ENCODE measurements at regions not wholly inside any gene's neighbourhood (a gene's known extent, or its start where the extent isn't known, plus 50 kb on each side); places are given as distances from the start of the nearest gene placed in this dataset.

DNA sequence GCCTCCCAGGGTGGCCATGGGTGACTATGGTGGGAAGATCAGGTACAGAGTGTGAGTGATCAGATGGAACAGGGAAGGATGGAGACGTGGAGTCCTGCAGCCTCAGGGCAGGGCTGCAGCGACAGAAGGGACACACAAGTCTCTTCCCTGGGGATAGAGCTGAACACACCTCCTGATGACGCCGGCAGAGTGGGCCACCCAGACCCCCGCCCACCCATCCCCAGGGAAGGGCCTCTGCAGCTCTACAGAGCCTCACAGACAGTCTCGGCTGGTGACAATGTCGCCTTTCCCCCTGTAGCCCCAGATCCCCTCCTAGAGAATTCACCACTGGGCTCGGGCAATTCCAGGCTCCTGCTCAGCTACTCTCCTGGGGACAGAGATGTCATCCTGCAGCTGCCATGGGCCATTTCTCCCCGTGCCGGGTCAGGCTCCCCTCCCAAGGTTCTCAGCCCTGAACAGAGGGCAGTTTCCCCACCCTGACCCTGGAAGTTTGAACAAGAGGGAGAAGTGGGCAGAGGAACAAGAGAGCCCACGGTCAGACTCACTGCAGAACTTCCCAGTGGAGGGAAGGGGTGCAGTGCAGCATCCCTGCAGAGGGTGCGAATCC, 115.7 kb downstream of the NCOR2 start:
- Histone ChIP-seq H3K27me3 (ENCODE audit: insufficient read depth, low read length) (no peaks in the 10 kb centered on the region), H3K23me2 (ENCODE audit: insufficient read length, low read depth, low read length, poor library complexity, severe bottlenecking) (no peaks in the 10 kb centered on the region), H3K27ac (ENCODE audit: insufficient read length, low read depth, low read length) (no peak overlapping the region), H3K79me2 (ENCODE audit: insufficient read depth, low read length) (no peaks in the 10 kb centered on the region), H3K4me1 (ENCODE audit: insufficient read depth, low read length) (no peaks in the 10 kb centered on the region), H3K79me1 (ENCODE audit: insufficient read depth, low read depth, low read length, poor library complexity, severe bottlenecking) (no peaks in the 10 kb centered on the region), H2AFZ (ENCODE audit: low read length) (no peak overlapping the region), H4K20me1 (ENCODE audit: control insufficient read depth, insufficient read depth, insufficient read length) (peaks cover 2% of the 10 kb centered on the region), H2BK20ac (ENCODE audit: low read depth, low read length, poor library complexity, severe bottlenecking) (no peak overlapping the region), H2BK5ac (ENCODE audit: insufficient read length, low read length) (no peak overlapping the region), H3K9ac (ENCODE audit: extremely low read depth, insufficient read length, low read length) (no peak overlapping the region), H2BK120ac (ENCODE audit: low read depth, low read length, poor library complexity, severe bottlenecking) (no peak overlapping the region), H2BK12ac (ENCODE audit: insufficient read length, low read depth, low read length) (no peak overlapping the region), H4K91ac (ENCODE audit: insufficient read length, low read depth, low read length) (no peak overlapping the region), H4K5ac (ENCODE audit: insufficient read length, low read depth, low read length) (no peak overlapping the region), H3K56ac (ENCODE audit: insufficient read length, low read depth, low read length) (no peak overlapping the region), H3T11ph (ENCODE audit: low read length) (no peak overlapping the region), H2AK5ac (ENCODE audit: insufficient read length, low read length) (no peak overlapping the region), H4K8ac (replicated peaks; ENCODE audit: insufficient read length, low read depth, low read length) (no peak overlapping the region), H3K9me3 (ENCODE audit: control insufficient read depth, low read depth, low read length) (no peaks in the 10 kb centered on the region), H3K4me2 (ENCODE audit: insufficient read depth, insufficient read length, low read length) (no peak overlapping the region), H3K4ac (ENCODE audit: low read depth, low read length) (no peak overlapping the region), H3K18ac (ENCODE audit: insufficient read length, low read depth, low read length) (no peak overlapping the region), H3K14ac (ENCODE audit: insufficient read depth, low read length) (no peak overlapping the region; the same call in 1 of the 2 replicates), H3K23ac (ENCODE audit: insufficient read length, low read depth, low read length) (no peak overlapping the region), H2BK15ac (ENCODE audit: low read depth, low read length) (no peak overlapping the region)
- no peak for DNase-seq
- Mint-ChIP-seq H3K27me3 (ENCODE audit: low read depth) (no peaks in the 10 kb centered on the region; the same call in 1 of the 2 replicates), H3K9me3 (no peaks in the 10 kb centered on the region), H3K36me3 (ENCODE audit: insufficient read depth in 1 of 3, low read depth in 3 of 3) (peaks cover 6 to 41% (median 28%) of the 10 kb centered on the region in 3 experiments; a peak in 6 of 7 replicates), H3K4me1 (peaks cover 9 to 21% of the 10 kb centered on the region in 2 experiments), H3K4me3 (no peak overlapping the region), H3K27ac (peak overlapping the region in 2 of 3 experiments; percentile 65 to 81; a peak in 4 of 7 replicates)
- TF ChIP-seq, protein P1, sequence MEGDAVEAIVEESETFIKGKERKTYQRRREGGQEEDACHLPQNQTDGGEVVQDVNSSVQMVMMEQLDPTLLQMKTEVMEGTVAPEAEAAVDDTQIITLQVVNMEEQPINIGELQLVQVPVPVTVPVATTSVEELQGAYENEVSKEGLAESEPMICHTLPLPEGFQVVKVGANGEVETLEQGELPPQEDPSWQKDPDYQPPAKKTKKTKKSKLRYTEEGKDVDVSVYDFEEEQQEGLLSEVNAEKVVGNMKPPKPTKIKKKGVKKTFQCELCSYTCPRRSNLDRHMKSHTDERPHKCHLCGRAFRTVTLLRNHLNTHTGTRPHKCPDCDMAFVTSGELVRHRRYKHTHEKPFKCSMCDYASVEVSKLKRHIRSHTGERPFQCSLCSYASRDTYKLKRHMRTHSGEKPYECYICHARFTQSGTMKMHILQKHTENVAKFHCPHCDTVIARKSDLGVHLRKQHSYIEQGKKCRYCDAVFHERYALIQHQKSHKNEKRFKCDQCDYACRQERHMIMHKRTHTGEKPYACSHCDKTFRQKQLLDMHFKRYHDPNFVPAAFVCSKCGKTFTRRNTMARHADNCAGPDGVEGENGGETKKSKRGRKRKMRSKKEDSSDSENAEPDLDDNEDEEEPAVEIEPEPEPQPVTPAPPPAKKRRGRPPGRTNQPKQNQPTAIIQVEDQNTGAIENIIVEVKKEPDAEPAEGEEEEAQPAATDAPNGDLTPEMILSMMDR (conservative IDR thresholded peaks at IDR 0.05) = no peak
- WGBS (ENCODE audit: extremely low coverage, insufficient read length, low lambda C conversion rate) = no CpG with 5 or more reads among the region's 12 CpGs

All from H9 (cell line).